ENCODE measurements at regions not wholly inside any gene's neighbourhood (a gene's known extent, or its start where the extent isn't known, plus 50 kb on each side); places are given as distances from the start of the nearest gene placed in this dataset.

GRCh38 chr1:29470087-29470787 lies 233.9 kb downstream of the PTPRU start:
- peaks cover 38% of the 10 kb centered on the region for H3K27me3 Mint-ChIP-seq (ENCODE audit: low read depth)
- peaks cover 6% of the 10 kb centered on the region for H3K9me3 Mint-ChIP-seq (ENCODE audit: low read depth)
- DNase-seq (ENCODE audit: low spot score): no peak
- TF ChIP-seq CTCF (IDR thresholded peaks at IDR 0.05): no peak
- H3K4me3 Mint-ChIP-seq (ENCODE audit: unreplicated experiment): no peak overlapping the region
- no peaks in the 10 kb centered on the region for H3K36me3 Mint-ChIP-seq (ENCODE audit: low read depth)
- H3K27ac Mint-ChIP-seq (ENCODE audit: unreplicated experiment): no peak overlapping the region
- no peaks in the 10 kb centered on the region for H3K4me1 Mint-ChIP-seq (ENCODE audit: low read depth)

- H3K9me3 Mint-ChIP-seq (ENCODE audit: low read depth): peaks cover 14% of the 10 kb centered on the region
- DNase-seq (ENCODE audit: low spot score): no peak
- H3K4me1 Mint-ChIP-seq (ENCODE audit: low read depth): no peaks in the 10 kb centered on the region
- peaks cover 31% of the 10 kb centered on the region for H3K27me3 Mint-ChIP-seq (ENCODE audit: low read depth)
- no peak overlapping the region for H3K4me3 Mint-ChIP-seq (ENCODE audit: unreplicated experiment)
- no peaks in the 10 kb centered on the region for H3K36me3 Mint-ChIP-seq (ENCODE audit: low read depth)
- TF ChIP-seq CTCF (IDR thresholded peaks at IDR 0.05): no peak
- no peak overlapping the region for H3K27ac Mint-ChIP-seq (ENCODE audit: unreplicated experiment)
Observed at GRCh38 chr1:29469457-29469856, 233.1 kb downstream of the PTPRU start.

GRCh38 chr1:29467989-29468900 lies 231.9 kb downstream of the PTPRU start:
- peaks cover 24% of the 10 kb centered on the region for H3K9me3 Mint-ChIP-seq (ENCODE audit: low read depth)
- no peaks in the 10 kb centered on the region for H3K4me1 Mint-ChIP-seq (ENCODE audit: low read depth)
- H3K4me3 Mint-ChIP-seq (ENCODE audit: unreplicated experiment): no peak overlapping the region
- no peak for DNase-seq (ENCODE audit: low spot score)
- no peak overlapping the region for H3K27ac Mint-ChIP-seq (ENCODE audit: unreplicated experiment)
- H3K27me3 Mint-ChIP-seq (ENCODE audit: low read depth): peaks cover 20% of the 10 kb centered on the region
- no peak for TF ChIP-seq CTCF (IDR thresholded peaks at IDR 0.05)
- H3K36me3 Mint-ChIP-seq (ENCODE audit: low read depth): no peaks in the 10 kb centered on the region

GRCh38 chr1:29466258-29466657 lies 229.9 kb downstream of the PTPRU start:
- no peak for TF ChIP-seq CTCF (IDR thresholded peaks at IDR 0.05)
- DNase-seq (ENCODE audit: low spot score): peak; percentile 26
- Mint-ChIP-seq H3K36me3 (ENCODE audit: low read depth) (no peaks in the 10 kb centered on the region), H3K4me3 (ENCODE audit: unreplicated experiment) (no peak overlapping the region), H3K9me3 (ENCODE audit: low read depth) (peaks cover 25% of the 10 kb centered on the region), H3K4me1 (ENCODE audit: low read depth) (no peaks in the 10 kb centered on the region), H3K27me3 (ENCODE audit: low read depth) (peaks cover 10% of the 10 kb centered on the region), H3K27ac (ENCODE audit: unreplicated experiment) (no peak overlapping the region)

- no peaks in the 10 kb centered on the region for H3K36me3 Mint-ChIP-seq (ENCODE audit: low read depth)
- no peak for TF ChIP-seq CTCF (IDR thresholded peaks at IDR 0.05)
- DNase-seq (ENCODE audit: low spot score): no peak
- no peak overlapping the region for H3K4me3 Mint-ChIP-seq (ENCODE audit: unreplicated experiment)
- H3K27me3 Mint-ChIP-seq (ENCODE audit: low read depth): peaks cover 10% of the 10 kb centered on the region
- peaks cover 25% of the 10 kb centered on the region for H3K9me3 Mint-ChIP-seq (ENCODE audit: low read depth)
- no peak overlapping the region for H3K27ac Mint-ChIP-seq (ENCODE audit: unreplicated experiment)
- no peaks in the 10 kb centered on the region for H3K4me1 Mint-ChIP-seq (ENCODE audit: low read depth)
Observed at GRCh38 chr1:29465755-29466154, 229.4 kb downstream of the PTPRU start.
